ENCODE measurements at regions not wholly inside any gene's neighbourhood (a gene's known extent, or its start where the extent isn't known, plus 50 kb on each side); places are given as distances from the start of the nearest gene placed in this dataset.

GRCh38 chr13:74868049-74868448 lies 613.9 kb downstream of the TBC1D4 start:
- FAIRE-seq (no peak), DNase-seq (ENCODE audit: extremely low read depth in 1 of 4, low spot score in 3 of 4) (no peak), ATAC-seq (no peak)
- Histone ChIP-seq H3K9me1 (ENCODE audit: control insufficient read depth, insufficient read depth, low read length) (no peaks in the 10 kb centered on the region), H3K4me2 (ENCODE audit: insufficient read depth, low read length) (no peak overlapping the region), H3K9me3 (replicated peaks; ENCODE audit: control insufficient read depth, insufficient read depth, low read depth, low read length) (no peaks in the 10 kb centered on the region; the same call in 1 of the 2 replicates), H2AFZ (ENCODE audit: low read depth, low read length) (no peak overlapping the region), H4K20me1 (replicated peaks; ENCODE audit: control insufficient read depth, insufficient read depth, low read length) (no peaks in the 10 kb centered on the region), H3K36me3 (ENCODE audit: control insufficient read depth, insufficient read depth, low read length) (no peaks in the 10 kb centered on the region), H3K27ac (ENCODE audit: extremely low read depth, low read depth, low read length) (no peak overlapping the region), H3K4me1 (replicated peaks in 1 of 2; ENCODE audit: control insufficient read depth in 2 of 2, insufficient read depth in 2 of 2, low read length in 2 of 2) (no peaks in the 10 kb centered on the region; a peak in 1 of 5 replicates), H3K27me3 (ENCODE audit: control insufficient read depth in 2 of 2, insufficient read depth in 2 of 2, low read length in 2 of 2) (no peaks in the 10 kb centered on the region), H3K9ac (ENCODE audit: insufficient read depth in 1 of 2, low read depth in 2 of 2, low read length in 2 of 2) (no peak overlapping the region), H3K79me2 (ENCODE audit: control insufficient read depth, insufficient read depth, low read length) (no peaks in the 10 kb centered on the region), H3K4me3 (no peak overlapping the region)
- BruUV-seq (replicated peaks): no TSS peak
- in situ Hi-C loops (cut with MboI) (no loop called here), intact Hi-C loops (cut with micrococcal nuclease) (no loop called here)
- ChIA-PET CTCF (ENCODE audit: low intra/inter-chr PET ratio) (no interaction called here), POLR2A (no interaction called here)
- no peak for TF ChIP-seq ZSCAN29 (IDR thresholded peaks at IDR 0.05)
- no peak for TF ChIP-seq COPS2 (conservative IDR thresholded peaks at IDR 0.05)
- no peak for TF ChIP-seq RB1 (IDR thresholded peaks at IDR 0.05; ENCODE audit: low read depth)
- no peak for TF ChIP-seq PKNOX1 (IDR thresholded peaks at IDR 0.05)
- no peak for TF ChIP-seq RHOXF2B (CRISPR knock-in tag; conservative IDR thresholded peaks at IDR 0.05)
- no peak for TF ChIP-seq RBM25 (IDR thresholded peaks at IDR 0.05; ENCODE audit: low read depth, low read length, severe bottlenecking)
- no peak for TF ChIP-seq CREB1 (IDR thresholded peaks at IDR 0.05)
- TF ChIP-seq CREB1 (CRISPR knock-in tag; IDR thresholded peaks at IDR 0.05): no peak
- no peak for TF ChIP-seq RNF2 (IDR thresholded peaks at IDR 0.05)
- no peak for TF ChIP-seq ZNF695 (CRISPR knock-in tag; IDR thresholded peaks at IDR 0.05)
- no peak for TF ChIP-seq RUNX1 (IDR thresholded peaks at IDR 0.05; ENCODE audit: low read depth)
- no peak for TF ChIP-seq NFRKB (IDR thresholded peaks at IDR 0.05; ENCODE audit: low read depth)
- no peak for TF ChIP-seq ZNF263 (CRISPR knock-in tag; IDR thresholded peaks at IDR 0.05; ENCODE audit: borderline replicate concordance)
- no peak for TF ChIP-seq MTF1 (CRISPR knock-in tag; IDR thresholded peaks at IDR 0.05; ENCODE audit: borderline replicate concordance)
- TF ChIP-seq TFAM (CRISPR knock-in tag; conservative IDR thresholded peaks at IDR 0.05): no peak
- no peak for TF ChIP-seq CEBPZ (IDR thresholded peaks at IDR 0.05; ENCODE audit: borderline replicate concordance, low read depth, low read length)
- no peak for TF ChIP-seq ZNF445 (CRISPR knock-in tag; IDR thresholded peaks at IDR 0.05; ENCODE audit: low read depth)

Data from K562 (cell line).